MM.1S (cell line): ENCODE measurements at regions not wholly inside any gene's neighbourhood (a gene's known extent, or its start where the extent isn't known, plus 50 kb on each side); places are given as distances from the start of the nearest gene placed in this dataset.

Experiments used
- DNase-seq: peaks from one replicate; pipeline ENCODE4 v3.0.0-alpha.2; 2015
- H2AFZ ChIP-seq: fragments of 300-600 bp; sonication (generic); 2 replicates; pipeline ENCODE4 v1.6.0; 2016; ENCODE audit warnings: antibody characterized with exemption, low read length
- H3F3A ChIP-seq: fragments of 300-600 bp; sonication (generic); 2 replicates; pipeline ENCODE4 v1.6.1; 2016; ENCODE audit warnings: mild to moderate bottlenecking, antibody characterized with exemption, low read length, moderate library complexity, mixed read lengths; ENCODE audit not compliant: insufficient read depth
- H3K27ac ChIP-seq: fragments of 300-600 bp; sonication (generic); 2 replicates; pipeline ENCODE4 v1.5.1; 2016; ENCODE audit warnings: mild to moderate bottlenecking, low read length
- H3K27me3 ChIP-seq: fragments of 300-600 bp; sonication (generic); replicated peaks from 2 replicates; pipeline ENCODE4 v1.6.0; 2016; ENCODE audit warnings: low read length; ENCODE audit not compliant: insufficient read depth
- H3K36me3 ChIP-seq: fragments of 300-600 bp; sonication (generic); replicated peaks from 2 replicates; pipeline ENCODE4 v1.6.1; 2016; ENCODE audit warnings: mild to moderate bottlenecking, low read length, mixed read lengths; ENCODE audit not compliant: insufficient read depth
- H3K4me1 ChIP-seq: fragments of 300-600 bp; sonication (generic); 2 replicates; pipeline ENCODE4 v1.6.1; 2016; ENCODE audit warnings: low read length, mixed read lengths
- H3K4me2 ChIP-seq: fragments of 300-600 bp; sonication (generic); 2 replicates; pipeline ENCODE4 v1.6.0; 2016; ENCODE audit warnings: low read depth, low read length
- H3K4me3 ChIP-seq: fragments of 300-600 bp; sonication (generic); 2 replicates; pipeline ENCODE4 v1.5.1; 2016; ENCODE audit warnings: low read length, mixed read lengths
- H3K79me2 ChIP-seq: fragments of 300-600 bp; sonication (generic); 2 replicates; pipeline ENCODE4 v1.6.1; 2016; ENCODE audit warnings: mixed run types, low read length, mixed read lengths
- H3K9ac ChIP-seq: fragments of 300-600 bp; sonication (generic); 2 replicates; pipeline ENCODE4 v1.6.1; 2016; ENCODE audit warnings: low read length, mixed read lengths
- H3K9me2 ChIP-seq: fragments of 300-600 bp; sonication (generic); replicated peaks from 2 replicates; pipeline ENCODE4 v1.6.1; 2016; ENCODE audit warnings: mild to moderate bottlenecking, low read length, mixed read lengths; ENCODE audit not compliant: insufficient read depth
- H3K9me3 ChIP-seq: fragments of 300-600 bp; sonication (generic); replicated peaks from 2 replicates; pipeline ENCODE4 v1.6.1; 2016; ENCODE audit warnings: mild to moderate bottlenecking, low read length, mixed read lengths; ENCODE audit not compliant: insufficient read depth
- H4K20me1 ChIP-seq: fragments of 300-600 bp; sonication (generic); 2 replicates; pipeline ENCODE4 v1.6.1; 2016; ENCODE audit warnings: mild to moderate bottlenecking, low read length, moderate library complexity, mixed read lengths; ENCODE audit not compliant: insufficient read depth
- EZH2 ChIP-seq: fragments of 300-600 bp; sonication (generic); optimal IDR thresholded peaks from 2 replicates; pipeline ENCODE3; 2017; ENCODE audit warnings: low read depth, mild to moderate bottlenecking, antibody characterized with exemption, low read length, mixed read lengths
- EZH2phosphoT487 ChIP-seq: fragments of 300-600 bp; sonication (generic); IDR thresholded peaks from 2 replicates; pipeline ENCODE4 v1.6.1; 2018; ENCODE audit warnings: antibody characterized with exemption, low read length
- TF ChIP-seq, protein P1 (sequence below): fragments of 300-600 bp; sonication (generic); IDR thresholded peaks from 2 replicates; pipeline ENCODE4 v1.5.1; 2016; ENCODE audit warnings: antibody characterized with exemption, low read length, mixed read lengths

- Histone ChIP-seq H3K27ac (no peak overlapping the region), H3K27me3 (no peaks in the 10 kb centered on the region), H3K36me3 (no peaks in the 10 kb centered on the region), H2AFZ (no peak overlapping the region), H3K4me1 (peaks cover 15% of the 10 kb centered on the region), H3K4me3 (no peak overlapping the region), H3F3A (no peaks in the 10 kb centered on the region), H3K9me3 (no peaks in the 10 kb centered on the region), H4K20me1 (no peaks in the 10 kb centered on the region), H3K9me2 (no peaks in the 10 kb centered on the region), H3K79me2 (no peaks in the 10 kb centered on the region), H3K9ac (no peak overlapping the region), H3K4me2 (no peak overlapping the region)
- TF ChIP-seq, protein P1, sequence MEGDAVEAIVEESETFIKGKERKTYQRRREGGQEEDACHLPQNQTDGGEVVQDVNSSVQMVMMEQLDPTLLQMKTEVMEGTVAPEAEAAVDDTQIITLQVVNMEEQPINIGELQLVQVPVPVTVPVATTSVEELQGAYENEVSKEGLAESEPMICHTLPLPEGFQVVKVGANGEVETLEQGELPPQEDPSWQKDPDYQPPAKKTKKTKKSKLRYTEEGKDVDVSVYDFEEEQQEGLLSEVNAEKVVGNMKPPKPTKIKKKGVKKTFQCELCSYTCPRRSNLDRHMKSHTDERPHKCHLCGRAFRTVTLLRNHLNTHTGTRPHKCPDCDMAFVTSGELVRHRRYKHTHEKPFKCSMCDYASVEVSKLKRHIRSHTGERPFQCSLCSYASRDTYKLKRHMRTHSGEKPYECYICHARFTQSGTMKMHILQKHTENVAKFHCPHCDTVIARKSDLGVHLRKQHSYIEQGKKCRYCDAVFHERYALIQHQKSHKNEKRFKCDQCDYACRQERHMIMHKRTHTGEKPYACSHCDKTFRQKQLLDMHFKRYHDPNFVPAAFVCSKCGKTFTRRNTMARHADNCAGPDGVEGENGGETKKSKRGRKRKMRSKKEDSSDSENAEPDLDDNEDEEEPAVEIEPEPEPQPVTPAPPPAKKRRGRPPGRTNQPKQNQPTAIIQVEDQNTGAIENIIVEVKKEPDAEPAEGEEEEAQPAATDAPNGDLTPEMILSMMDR: no peak
- TF ChIP-seq EZH2phosphoT487 (no peak), EZH2 (no peak)
- no peak for DNase-seq
Measured at GRCh38 chr7:133183042-133183794, 69.7 kb upstream of the EXOC4 start.

DNA sequence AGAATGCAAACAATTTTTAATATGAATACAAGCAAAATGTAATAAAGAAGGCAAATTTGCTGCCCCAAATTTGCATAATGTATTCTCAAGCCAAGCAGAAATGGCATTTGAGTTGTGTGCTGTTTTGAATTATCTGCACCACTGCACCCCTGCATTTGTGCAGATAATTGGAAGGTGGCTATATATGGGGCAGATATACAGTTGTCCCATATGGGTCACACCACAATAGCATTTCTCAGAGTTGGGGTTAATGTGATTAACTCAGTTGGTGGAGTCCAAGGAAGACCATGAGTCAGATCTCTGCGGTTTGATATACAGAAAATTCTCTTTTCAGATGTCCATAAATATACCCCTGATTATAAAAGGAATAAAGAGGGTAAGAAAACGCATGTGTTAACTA is 68.9 kb upstream of the EXOC4 start:
- Histone ChIP-seq H3K4me2 (no peak overlapping the region), H3K9me3 (no peaks in the 10 kb centered on the region), H3K9ac (no peak overlapping the region), H3K4me3 (no peak overlapping the region), H3F3A (no peaks in the 10 kb centered on the region), H3K4me1 (peaks cover 15% of the 10 kb centered on the region), H3K79me2 (no peaks in the 10 kb centered on the region), H3K27ac (no peak overlapping the region), H3K9me2 (no peaks in the 10 kb centered on the region), H3K36me3 (no peaks in the 10 kb centered on the region), H3K27me3 (no peaks in the 10 kb centered on the region), H2AFZ (no peak overlapping the region), H4K20me1 (no peaks in the 10 kb centered on the region)
- DNase-seq: no peak
- no peak for TF ChIP-seq EZH2
- no peak for TF ChIP-seq EZH2phosphoT487
- TF ChIP-seq, protein P1: no peak

DNA sequence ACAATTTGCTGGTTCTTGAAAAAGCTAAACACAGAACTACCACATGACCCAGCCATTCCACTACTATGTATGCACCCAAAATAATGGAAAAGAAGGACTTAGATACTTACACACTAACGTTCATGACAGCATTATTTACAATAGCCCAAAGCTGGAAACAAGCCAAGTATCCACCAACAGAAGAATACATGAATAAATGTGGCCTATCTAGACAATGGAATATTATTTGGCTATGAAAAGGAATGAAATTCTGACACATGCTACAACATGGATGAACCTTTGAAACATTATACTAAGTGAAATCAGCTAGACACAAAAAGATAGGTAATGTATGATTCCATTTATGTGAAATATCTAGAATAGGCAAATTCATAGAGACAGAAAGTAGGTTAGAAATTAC is 67.4 kb upstream of the EXOC4 start:
- Histone ChIP-seq H3K4me2 (no peak overlapping the region), H3K79me2 (no peaks in the 10 kb centered on the region), H3K27ac (no peak overlapping the region), H3K9me2 (no peaks in the 10 kb centered on the region), H2AFZ (no peak overlapping the region), H3F3A (no peaks in the 10 kb centered on the region), H3K9me3 (no peaks in the 10 kb centered on the region), H3K36me3 (no peaks in the 10 kb centered on the region), H3K9ac (no peak overlapping the region), H3K4me1 (peaks cover 20% of the 10 kb centered on the region), H3K27me3 (no peaks in the 10 kb centered on the region), H4K20me1 (no peaks in the 10 kb centered on the region), H3K4me3 (no peak overlapping the region)
- no peak for TF ChIP-seq EZH2phosphoT487
- TF ChIP-seq, protein P1: no peak
- no peak for TF ChIP-seq EZH2
- no peak for DNase-seq
